CD4-positive, alpha-beta T cell treated with Interleukin-4 for 1 hour (primary cell): ENCODE measurements at regions not wholly inside any gene's neighbourhood (a gene's known extent, or its start where the extent isn't known, plus 50 kb on each side); places are given as distances from the start of the nearest gene placed in this dataset.

Source experiments
- DNase-seq, 2 donors: peaks; one replicate each; pipeline ENCODE4 v3.0.0-alpha.2; 2020 to 2022

DNA sequence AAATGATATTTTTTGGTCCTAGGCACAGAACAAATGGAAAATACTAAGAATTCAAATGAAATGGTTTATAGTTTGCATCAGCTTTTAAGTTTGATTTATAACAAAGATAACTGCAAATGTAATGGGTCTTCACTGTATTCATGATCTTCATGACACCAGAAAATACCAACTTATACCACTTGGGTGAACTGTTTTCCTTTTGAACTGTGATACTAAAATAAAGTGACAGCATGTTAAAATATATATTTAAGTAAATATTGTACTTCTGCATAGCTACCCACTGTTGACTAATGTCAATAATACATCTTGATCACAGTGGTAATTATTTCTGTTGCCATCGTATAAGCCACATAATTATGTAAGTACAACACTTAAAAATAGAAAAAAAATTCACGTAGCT lies 442.0 kb upstream of the ANKRD30A start:
- no peak for DNase-seq

GRCh38 chr10:36681751-36682632 lies 443.4 kb upstream of the ANKRD30A start:
- no peak for DNase-seq

DNA sequence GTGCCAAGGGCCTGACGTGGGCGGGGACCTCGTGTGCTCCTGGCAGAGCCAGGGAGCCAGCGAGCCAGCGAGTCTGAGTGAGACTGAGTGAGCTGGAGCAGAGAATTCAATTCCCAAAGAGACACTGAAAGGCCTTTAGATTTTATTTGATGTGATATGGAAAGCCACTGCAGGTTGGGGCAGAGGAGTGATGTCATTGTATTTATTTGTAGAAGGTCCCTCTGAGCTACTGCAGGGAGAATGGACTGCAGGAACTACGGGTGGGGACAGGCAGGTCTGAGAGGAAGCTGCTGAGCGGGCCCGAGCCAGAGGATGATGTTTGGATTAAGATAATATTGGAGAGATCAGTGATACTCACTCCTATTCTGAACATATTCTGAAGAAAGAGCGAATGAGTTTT lies 445.8 kb upstream of the ANKRD30A start:
- no peak for DNase-seq

DNA sequence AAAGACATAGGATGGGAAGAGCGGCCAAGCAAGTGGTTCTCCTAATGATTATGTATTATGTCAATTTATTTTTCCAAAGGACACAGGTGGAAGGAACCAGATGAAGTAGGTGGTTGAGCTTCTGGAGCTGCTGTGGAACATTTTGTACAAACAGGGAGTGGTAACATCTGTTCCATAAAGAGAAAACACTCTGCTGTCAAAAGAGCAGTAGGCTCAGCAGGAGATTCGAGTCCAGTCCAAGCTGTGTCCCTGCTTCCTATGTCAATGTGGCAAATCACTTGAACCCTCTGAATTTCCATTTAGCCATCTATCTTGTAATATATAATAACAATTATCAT lies 448.0 kb upstream of the ANKRD30A start:
- no peak for DNase-seq

DNA sequence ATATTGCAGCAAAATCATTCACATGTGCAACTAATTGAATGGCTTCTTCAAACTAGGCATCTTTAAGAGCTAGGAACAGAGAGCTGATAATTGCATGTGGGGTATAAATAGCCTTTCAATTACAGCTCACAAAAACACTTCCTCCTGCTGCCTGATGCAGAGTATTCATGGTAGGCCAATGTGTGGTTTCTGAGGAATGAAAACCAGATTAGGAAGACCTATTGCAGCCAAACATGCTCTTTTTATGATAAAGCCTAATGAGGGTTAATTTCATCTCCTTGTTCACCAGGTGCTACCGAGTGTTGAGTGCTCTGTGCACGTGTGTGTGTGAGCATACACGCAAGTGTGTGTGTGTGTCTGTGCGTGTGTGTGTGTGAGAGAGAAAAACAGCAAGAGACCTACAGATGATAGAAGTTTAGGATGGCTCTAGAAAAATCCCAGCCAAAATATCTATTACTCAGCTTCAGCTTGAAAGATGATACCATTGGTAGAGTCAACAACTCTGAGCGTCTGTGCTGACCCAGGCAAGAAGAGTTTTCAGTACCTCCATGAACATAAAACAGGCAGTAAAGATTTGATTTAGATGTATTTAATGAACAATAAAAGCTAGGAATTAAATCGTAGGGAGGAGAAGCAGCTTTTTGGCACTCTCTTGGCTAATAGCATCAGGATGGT lies 448.5 kb upstream of the ANKRD30A start:
- no peak for DNase-seq

DNA sequence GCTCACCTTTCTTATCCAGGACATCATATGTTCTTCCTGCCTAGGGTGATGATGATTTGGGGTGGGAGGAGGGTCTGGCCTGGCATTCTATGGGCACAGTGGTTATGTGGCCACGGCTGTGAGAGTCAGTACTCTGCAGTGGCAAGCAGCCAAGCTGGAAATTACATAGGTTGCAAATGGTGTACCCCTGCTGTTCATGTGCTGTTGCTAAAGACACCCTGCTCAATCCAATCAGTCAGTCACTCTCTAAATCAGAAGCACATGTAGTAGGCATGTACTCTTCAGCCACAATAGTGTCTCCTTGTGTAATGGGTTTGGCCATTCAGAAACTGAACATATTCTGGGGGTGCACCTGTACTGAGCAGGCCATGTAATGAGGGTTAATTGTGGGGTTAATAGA lies 449.1 kb upstream of the ANKRD30A start:
- DNase-seq, result no peak

GRCh38 chr10:36675458-36675880 lies 449.9 kb upstream of the ANKRD30A start:
- no peak for DNase-seq

DNA sequence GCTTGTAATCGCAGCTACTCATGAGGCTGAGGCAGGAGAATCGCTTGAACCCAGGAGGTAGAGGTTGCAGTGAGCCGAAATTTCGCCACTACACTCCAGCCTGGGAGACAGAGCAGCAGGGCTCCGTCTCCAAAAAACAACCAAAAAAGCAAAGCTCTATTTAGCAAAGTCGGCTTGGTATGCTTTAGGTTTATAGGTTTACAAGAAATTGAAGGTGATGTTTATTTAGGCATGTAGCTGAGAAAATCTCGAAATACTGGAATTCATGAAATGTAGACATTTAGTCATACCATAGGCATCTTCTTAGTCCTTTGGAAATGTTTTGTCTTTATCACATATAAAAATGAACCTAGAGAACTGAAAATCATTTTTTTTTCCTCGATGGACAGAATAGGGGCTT lies 453.8 kb upstream of the ANKRD30A start:
- DNase-seq, result no peak

GRCh38 chr10:36670621-36671402 lies 454.6 kb upstream of the ANKRD30A start:
- no peak for DNase-seq

DNA sequence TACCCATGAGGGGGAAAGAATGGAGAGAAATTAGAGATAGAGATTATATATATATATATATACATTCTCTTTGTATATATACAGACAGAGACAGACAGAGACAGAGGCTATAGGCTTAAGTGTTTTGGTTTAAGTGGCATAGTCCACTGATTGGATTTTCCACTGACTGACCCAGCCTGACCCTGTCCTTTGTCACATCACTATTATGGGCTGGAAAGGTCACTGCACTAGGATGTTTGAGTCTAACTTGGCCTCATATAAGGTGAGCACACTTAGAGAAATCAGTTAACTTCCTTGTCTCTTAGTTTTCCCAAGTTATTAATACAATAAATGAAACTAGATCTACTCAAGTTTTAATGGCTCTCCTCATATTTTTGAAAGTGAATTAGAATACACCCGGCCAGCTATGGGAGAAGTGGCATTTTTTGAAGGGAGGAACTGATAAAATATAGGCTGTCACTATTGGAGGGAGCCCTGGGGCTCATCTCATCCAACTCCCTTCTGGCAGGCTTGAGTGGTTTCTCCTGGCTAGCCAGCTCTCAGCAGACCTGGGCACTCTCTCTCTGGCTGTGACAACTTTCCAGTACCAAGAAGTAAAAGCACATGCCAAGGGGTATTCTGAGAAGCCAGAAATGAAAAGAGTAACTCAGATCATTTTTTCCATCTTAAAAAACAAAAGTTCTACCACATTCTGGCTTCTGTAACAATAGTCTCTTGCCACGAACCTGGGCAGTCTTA lies 455.6 kb upstream of the ANKRD30A start:
- DNase-seq, result no peak

- no peak for DNase-seq
Observed at GRCh38 chr10:36666451-36666850, 458.9 kb upstream of the ANKRD30A start.

- no peak for DNase-seq
Observed at GRCh38 chr10:36662571-36662970, 462.8 kb upstream of the ANKRD30A start.

DNA sequence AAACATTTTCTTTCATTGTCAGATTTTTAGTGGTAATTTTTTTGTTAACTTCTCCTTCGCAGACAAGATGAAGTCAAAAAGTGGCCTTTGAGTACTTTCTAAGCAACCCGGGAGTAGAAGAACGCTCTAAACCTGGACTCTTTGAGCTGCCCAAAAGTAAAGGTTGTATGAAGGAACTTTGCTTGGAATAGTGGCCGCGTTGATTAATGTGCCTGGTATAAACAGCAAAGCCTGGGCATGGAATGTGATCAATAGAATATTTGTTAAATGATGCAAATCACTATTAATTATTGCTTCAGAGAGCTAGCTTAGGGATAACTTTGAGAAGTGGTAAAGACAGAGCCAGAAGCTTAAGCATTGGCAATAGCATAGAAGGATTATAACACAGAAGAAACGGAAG lies 475.1 kb upstream of the ANKRD30A start:
- DNase-seq, result no peak

- DNase-seq, result no peak
Observed at GRCh38 chr10:36647540-36647939, 477.9 kb upstream of the ANKRD30A start.

DNA sequence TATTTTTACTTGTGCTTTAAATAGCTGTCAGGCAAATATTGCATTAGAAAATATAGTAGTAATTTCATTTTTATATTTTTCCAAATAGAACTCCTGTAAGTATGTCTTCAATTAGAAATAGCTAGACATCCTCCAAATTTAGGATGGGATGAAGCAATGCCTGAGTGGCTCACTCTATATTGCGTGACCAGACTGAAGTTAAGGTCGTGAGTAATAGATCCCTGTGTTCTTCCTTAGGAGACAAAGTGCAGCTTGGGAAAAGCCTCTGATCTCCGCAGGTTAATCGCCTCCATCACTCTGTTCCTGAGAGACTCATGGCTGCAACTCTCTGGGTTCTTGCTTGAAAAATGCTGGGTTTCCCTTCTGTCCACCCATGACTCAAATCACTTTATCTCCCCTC lies 484.8 kb upstream of the ANKRD30A start:
- DNase-seq, result no peak

DNA sequence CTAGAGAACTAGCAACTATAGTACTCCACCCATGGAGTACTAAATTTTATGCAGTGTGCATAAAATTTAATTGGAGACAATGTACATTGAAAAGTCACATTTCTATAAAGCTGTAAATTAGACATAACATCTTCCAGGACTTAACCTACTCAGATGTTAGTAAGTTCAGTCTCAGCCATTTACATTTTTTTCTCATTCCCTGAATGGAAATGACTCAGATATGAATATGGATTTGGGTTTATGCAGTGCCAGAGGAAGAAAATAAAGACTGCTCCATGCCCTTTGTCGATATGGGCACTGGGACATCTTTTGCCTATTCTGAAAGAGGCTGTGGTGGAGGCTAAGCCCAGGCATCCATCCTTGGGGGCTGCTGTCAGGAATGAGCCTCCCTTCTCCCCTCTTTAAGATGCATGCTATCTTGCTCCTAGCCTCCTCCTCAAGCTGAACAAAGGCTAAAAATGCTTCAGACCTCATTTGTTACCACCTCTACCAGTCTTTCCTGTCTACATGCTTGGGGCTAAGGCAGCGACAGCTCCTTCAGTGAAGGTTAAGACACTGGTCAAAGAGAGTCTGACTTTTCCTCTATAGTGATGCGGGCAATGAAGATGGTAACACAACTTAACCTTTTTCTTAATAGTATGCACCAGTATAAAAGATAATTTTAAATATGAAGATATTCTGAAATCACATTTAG lies 486.8 kb upstream of the ANKRD30A start:
- DNase-seq, result no peak

GRCh38 chr10:36636879-36637278 lies 488.5 kb upstream of the ANKRD30A start:
- no peak for DNase-seq

GRCh38 chr10:36636285-36636839 lies 489.0 kb upstream of the ANKRD30A start:
- DNase-seq, result no peak

- DNase-seq, result no peak
Observed at GRCh38 chr10:36634916-36635315, 490.5 kb upstream of the ANKRD30A start.

DNA sequence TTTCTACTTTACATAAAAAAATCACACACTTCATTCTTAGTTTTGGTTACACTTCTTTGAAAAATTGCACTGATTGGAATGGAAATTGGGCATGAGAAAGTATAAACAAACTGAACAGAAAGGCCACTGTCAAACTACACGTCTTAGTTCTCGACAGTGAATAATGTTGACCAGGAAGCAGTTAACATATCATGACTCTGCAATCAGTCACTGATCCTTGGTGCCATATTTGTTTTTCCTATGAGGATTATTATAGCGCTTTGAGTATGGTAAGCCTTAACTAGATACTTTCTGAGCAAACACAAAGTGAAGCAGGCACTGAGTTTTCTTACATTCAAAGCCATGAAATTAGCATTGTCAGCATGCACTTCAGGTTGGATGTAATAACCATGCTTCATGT lies 495.1 kb upstream of the ANKRD30A start:
- no peak for DNase-seq

- DNase-seq, result no peak
Observed at GRCh38 chr10:36629476-36629875, 495.9 kb upstream of the ANKRD30A start.

DNA sequence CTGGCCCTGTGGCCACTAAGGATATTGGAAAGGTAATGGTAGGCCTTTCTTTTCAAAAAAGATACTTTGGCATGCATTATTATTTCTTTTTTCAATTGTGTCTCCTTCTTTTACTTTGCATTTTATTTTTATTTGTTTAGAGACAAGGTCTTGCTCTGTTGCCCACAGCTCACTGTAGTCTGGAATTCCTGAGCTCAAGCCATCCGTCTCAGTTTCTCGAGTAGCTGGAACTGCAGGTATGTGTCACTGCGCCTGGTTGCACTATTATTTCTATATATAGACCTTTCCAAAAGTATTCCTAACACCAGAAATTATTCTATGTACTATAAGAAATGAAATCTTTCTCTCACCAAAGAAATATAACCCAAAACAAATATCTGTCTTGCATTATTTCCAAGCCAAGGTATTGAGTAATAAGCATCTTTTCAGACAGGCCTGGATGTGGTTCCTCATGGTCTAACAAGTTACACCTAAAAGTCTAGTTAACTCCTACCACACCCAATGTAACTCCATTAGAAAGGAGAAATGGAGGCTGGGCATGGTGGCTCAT lies 500.8 kb upstream of the ANKRD30A start:
- DNase-seq, result no peak
